Epithelial cell of esophagus (primary cell): ENCODE measurements at regions not wholly inside any gene's neighbourhood (a gene's known extent, or its start where the extent isn't known, plus 50 kb on each side); places are given as distances from the start of the nearest gene placed in this dataset.
"Not testable (repeated sequence)": the region's sequence is repeated elsewhere in the genome, so short reads cannot be mapped to it uniquely, and the experiment has no call there.

ENCODE experiments used
- DNase-seq: peaks from one replicate; pipeline ENCODE4 v3.0.0; 2010; ENCODE audit warnings: low read depth
- H3K4me3 ChIP-seq: 2 replicates; pipeline ENCODE4 v1.5.1; 2011; ENCODE audit warnings: mild to moderate bottlenecking, low read length, control low read depth
- TF ChIP-seq, protein P1 (sequence below): IDR thresholded peaks from 2 replicates; pipeline ENCODE4 v1.5.1; 2011; ENCODE audit warnings: low read depth, mild to moderate bottlenecking, low read length, control low read depth, inconsistent platforms; ENCODE audit not compliant: insufficient read depth; ENCODE audit errors: missing control alignments

DNA sequence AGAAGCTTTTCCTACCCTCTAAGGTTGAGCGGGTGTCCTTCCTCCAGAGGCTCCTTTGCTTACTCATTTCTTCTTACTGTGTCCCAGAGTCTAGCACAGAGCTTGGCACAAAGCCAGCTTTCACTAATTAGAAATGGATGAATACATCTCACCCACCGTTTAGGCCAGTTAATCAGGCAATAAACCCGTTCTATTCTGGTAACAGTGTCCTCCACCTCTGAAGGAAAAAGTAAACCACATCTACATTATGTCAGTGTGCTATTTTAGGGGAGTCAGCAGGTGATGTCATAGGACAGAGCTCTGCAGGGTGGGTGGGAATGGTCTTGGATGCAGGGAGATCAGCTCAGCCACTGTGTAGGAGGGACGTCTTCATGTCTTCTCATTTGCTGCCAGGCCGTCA, 109.2 kb downstream of the OSTF1 start:
- TF ChIP-seq, protein P1, sequence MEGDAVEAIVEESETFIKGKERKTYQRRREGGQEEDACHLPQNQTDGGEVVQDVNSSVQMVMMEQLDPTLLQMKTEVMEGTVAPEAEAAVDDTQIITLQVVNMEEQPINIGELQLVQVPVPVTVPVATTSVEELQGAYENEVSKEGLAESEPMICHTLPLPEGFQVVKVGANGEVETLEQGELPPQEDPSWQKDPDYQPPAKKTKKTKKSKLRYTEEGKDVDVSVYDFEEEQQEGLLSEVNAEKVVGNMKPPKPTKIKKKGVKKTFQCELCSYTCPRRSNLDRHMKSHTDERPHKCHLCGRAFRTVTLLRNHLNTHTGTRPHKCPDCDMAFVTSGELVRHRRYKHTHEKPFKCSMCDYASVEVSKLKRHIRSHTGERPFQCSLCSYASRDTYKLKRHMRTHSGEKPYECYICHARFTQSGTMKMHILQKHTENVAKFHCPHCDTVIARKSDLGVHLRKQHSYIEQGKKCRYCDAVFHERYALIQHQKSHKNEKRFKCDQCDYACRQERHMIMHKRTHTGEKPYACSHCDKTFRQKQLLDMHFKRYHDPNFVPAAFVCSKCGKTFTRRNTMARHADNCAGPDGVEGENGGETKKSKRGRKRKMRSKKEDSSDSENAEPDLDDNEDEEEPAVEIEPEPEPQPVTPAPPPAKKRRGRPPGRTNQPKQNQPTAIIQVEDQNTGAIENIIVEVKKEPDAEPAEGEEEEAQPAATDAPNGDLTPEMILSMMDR = no peak
- DNase-seq = peak; percentile 23
- H3K4me3 ChIP-seq = no peak overlapping the region

DNA sequence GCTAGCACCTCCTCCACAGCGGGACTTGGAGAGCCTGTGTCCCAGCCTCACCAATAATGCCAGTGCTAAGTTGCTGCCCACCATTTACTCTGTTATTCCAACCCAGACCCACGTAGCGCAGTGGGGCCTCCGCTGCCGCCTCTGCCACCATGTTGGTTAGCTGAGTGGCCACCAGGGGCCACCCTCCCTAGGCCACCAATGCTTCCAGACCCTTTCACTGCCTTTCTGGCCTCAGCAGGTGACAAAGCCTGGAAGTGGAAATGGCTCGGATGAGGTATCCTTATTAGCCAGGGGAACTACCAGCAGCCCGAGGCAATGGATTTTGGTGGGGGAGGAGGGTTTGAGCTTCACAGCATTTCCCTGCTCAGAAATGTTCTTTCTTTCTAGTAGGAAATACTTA, 110.1 kb downstream of the OSTF1 start:
- TF ChIP-seq, protein P1 = no peak
- H3K4me3 ChIP-seq = no peak overlapping the region
- no peak for DNase-seq

DNA sequence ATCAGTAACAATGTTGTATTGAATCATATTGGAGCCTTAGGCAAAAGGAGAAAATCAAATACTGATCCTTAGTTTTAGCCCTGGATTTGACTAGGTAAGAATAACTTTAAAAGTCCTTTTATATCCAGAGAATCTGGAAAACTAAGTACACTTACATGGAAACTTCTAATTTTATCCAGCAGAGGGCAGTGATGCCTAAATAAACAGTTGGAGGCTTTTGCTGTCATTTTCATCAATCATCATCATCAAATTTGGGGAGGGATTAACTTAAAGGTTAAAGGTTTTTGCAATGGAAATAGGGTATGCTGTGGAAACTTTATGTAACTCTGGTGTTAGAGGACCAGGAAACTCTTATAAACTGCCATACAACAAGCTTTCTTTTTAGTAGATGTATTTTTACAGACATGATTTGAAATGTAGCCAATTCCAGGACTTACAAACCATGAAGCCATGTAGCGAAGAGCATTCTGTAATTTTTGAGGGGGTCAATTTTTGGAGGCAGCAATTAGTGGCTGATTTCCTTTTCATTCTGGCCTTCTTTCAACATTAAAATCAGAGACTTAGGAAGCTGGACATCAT, 112.7 kb downstream of the OSTF1 start:
- DNase-seq = peak; percentile 73

DNA sequence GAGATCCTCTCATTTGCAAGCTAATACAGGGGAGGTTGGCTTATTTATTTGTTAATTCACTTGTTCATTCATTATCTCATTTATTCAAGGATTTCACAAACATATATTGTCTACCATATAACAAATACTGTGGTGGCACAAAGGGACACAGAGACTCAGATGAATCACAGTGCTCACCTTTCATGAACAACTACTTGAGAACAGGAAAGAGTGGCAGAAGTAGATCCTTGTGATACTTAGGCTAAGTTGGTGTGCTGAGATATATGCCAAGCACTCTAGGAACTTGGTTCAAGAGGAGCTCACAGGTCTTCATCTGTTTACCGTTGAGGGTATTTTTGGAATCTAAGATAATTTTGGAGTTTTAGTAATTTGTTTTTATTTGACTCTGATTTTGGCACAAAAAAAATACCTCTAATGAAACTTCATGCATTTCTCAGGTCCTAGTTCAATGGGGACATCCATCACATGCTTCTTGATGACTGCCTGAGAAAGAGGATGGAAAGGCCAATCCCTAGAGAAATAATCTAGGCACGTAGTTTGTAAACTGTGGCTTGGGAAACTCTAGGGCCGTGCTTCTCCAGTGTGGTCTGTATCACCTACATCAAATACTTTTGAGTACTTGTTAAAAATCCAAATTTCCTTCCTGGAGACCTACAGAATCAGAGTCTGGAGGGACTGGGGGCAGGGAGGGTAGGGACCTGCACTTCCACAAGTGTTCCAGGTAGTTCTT, 113.3 kb downstream of the OSTF1 start:
- DNase-seq = no peak
- TF ChIP-seq, protein P1 = no peak
- H3K4me3 ChIP-seq = no peak overlapping the region

More for the DNA sequence above, 112.7 kb downstream of the OSTF1 start:
- TF ChIP-seq, protein P1 = peak; percentile 60
- no peak overlapping the region for H3K4me3 ChIP-seq

DNA sequence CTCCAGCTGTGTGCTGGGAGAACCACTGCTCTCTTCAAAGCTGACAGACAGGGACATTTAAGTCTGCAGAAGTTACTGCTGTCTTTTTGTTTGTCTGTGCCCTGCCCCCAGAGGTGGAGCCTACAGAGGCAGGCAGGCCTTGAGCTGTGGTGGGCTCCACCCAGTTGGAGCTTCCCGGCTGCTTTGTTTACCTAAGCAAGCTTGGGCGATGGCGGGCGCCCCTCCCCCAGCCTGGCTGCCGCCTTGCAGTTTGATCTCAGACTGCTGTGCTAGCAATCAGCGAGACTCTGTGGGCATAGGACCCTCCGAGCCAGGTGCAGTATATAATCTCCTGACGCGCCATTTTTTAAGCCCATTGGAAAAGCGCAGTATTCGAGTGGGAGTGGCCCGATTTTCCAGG, 119.7 kb downstream of the OSTF1 start:
- not testable (repeated sequence) for DNase-seq, H3K4me3 ChIP-seq

DNA sequence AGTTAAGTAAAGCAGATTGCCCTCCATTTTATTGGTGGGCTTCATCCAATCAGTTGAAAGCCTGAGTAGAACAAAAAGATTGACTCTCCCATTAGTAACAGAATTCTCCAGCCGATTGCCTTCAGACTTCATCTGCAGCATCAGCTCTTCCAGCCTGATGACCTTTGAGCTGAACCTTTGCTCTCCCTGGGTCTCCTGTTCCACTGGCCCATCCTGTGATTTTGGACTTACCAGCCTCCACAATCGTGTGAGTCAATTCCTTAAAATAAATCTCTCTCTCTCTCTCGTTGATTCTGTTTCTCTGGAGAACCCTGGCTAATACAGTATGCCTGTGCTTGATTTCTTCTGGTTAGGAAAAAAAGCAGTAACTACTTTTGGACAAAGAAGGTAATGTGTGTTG, 121.9 kb downstream of the OSTF1 start:
- no peak overlapping the region for H3K4me3 ChIP-seq
- TF ChIP-seq, protein P1 = no peak

DNA sequence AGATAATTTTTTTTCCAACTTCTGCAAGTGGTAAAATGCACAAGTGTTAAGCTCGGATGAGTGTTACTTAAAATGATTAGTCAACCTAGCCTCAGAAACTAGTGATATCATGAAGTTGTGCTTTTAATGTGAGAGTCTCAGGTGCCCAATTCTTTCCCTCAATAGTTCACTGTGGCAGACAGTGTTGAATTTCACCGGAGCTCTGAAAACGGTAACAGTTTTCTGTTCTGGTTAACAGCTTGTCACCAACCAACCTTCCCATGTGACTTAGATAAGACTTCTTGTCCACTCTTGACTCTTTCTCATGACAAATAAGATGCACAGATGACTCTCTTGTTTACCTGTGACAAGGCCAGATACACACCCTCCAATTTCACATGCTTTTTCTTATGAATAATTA, 125.5 kb downstream of the OSTF1 start:
- no peak for DNase-seq
- TF ChIP-seq, protein P1 = no peak
- H3K4me3 ChIP-seq = no peak overlapping the region

More for the DNA sequence above, 121.9 kb downstream of the OSTF1 start:
- DNase-seq = no peak
